Cardiac muscle cell (in vitro differentiated cells and primary cell): ENCODE measurements at regions not wholly inside any gene's neighbourhood (a gene's known extent, or its start where the extent isn't known, plus 50 kb on each side); places are given as distances from the start of the nearest gene placed in this dataset.

Source experiments
- DNase-seq, 2 donors: peaks; one replicate each; pipeline versions ENCODE4 v3.0.0 to v3.0.0-alpha.2; 2010 to 2017; ENCODE audit warnings: low read depth in 1 of 2, low spot score in 1 of 2
- H3K27ac ChIP-seq: fragments of 200-600 bp; sonication (generic); 2 replicates; pipeline ENCODE4 v1.5.1; 2016
- H3K27me3 ChIP-seq: fragments of 200-600 bp; sonication (generic); 2 replicates; pipeline ENCODE4 v1.6.0; 2016; ENCODE audit warnings: control low read depth
- H3K36me3 ChIP-seq: fragments of 200-600 bp; sonication (generic); 2 replicates; pipeline ENCODE4 v1.5.1; 2016; ENCODE audit warnings: control low read depth
- H3K4me1 ChIP-seq: fragments of 200-600 bp; sonication (generic); 2 replicates; pipeline ENCODE4 v1.8.1; 2017; ENCODE audit warnings: low read depth, mild to moderate bottlenecking, mixed run types
- H3K4me3 ChIP-seq: fragments of 200-600 bp; sonication (generic); 2 replicates; pipeline ENCODE4 v1.5.1; 2016; ENCODE audit warnings: mild to moderate bottlenecking
- H3K9me3 ChIP-seq: fragments of 200-600 bp; sonication (generic); 2 replicates; pipeline ENCODE4 v1.5.1; 2017; ENCODE audit warnings: low read depth, mild to moderate bottlenecking, control low read depth
- TF ChIP-seq, protein P1 (sequence below): IDR thresholded peaks from 2 replicates; pipeline ENCODE4 v1.5.1; 2012; ENCODE audit warnings: low read depth, mild to moderate bottlenecking, low read length

DNA sequence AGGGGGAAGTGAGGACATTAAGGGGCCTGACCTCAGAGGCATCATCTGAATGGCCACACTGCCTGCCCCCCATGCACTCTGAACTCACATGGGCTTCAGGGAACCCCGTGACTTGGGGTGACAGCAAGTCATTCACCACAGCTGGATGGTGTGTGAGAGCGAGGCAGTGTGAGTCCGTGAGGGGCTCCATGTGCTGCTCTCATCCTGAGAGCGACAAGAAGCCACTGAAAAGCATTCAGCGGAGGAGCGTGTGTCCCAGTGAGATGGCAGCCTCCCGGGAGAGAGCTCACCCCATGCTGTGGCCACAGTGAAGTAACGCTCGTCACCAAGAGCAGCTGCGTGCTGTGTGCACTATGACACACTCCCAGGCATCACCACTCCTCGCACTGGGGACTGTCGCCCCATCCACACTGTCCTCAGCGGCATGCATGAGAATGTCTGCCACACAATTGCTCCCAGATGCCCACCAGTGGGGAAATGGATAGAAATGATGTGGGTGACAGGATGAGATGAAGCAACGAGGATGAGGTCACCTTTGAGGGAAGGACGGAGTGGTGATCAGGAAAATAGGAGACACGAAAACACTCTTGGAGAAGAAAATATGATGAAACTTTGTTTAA, 213.0 kb upstream of the RAB6C start:
- H3K4me3 ChIP-seq = no peak overlapping the region
- DNase-seq = no peak
- TF ChIP-seq, protein P1, sequence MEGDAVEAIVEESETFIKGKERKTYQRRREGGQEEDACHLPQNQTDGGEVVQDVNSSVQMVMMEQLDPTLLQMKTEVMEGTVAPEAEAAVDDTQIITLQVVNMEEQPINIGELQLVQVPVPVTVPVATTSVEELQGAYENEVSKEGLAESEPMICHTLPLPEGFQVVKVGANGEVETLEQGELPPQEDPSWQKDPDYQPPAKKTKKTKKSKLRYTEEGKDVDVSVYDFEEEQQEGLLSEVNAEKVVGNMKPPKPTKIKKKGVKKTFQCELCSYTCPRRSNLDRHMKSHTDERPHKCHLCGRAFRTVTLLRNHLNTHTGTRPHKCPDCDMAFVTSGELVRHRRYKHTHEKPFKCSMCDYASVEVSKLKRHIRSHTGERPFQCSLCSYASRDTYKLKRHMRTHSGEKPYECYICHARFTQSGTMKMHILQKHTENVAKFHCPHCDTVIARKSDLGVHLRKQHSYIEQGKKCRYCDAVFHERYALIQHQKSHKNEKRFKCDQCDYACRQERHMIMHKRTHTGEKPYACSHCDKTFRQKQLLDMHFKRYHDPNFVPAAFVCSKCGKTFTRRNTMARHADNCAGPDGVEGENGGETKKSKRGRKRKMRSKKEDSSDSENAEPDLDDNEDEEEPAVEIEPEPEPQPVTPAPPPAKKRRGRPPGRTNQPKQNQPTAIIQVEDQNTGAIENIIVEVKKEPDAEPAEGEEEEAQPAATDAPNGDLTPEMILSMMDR = no peak

DNA sequence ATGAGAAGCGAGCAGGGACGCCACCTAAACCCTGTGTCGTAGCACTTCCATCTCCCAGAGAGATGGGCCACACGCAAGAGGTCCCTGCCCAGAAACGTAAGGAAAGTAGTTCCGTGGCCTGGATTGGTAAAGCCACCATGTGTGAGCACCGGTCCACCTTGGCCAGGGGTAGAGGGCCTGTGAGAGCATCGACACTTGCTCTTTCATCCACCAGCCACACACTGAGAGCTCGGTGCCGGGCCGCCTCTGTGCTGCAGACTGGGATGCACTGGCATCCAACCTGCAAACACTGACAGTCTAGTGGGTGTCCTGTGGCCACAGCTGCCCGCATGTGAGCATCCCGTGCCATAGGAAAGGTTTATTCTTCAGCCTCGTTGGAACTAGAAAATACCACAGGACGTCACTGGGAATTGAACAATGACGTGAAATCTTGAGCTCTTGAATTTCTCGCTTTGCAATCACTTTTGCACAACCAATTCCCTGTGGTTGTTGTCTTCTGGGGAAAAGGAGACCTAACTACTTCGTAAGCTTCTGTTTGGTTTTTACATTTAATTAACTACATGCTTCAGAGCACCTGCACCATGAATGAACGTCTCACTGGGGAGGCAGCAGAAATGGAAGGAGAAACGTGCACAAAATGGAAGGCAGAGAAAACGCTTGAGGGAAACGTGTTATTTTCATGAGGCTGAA, 212.0 kb upstream of the RAB6C start:
- Histone ChIP-seq H3K9me3 (no peaks in the 10 kb centered on the region), H3K27me3 (no peaks in the 10 kb centered on the region), H3K27ac (no peak overlapping the region), H3K4me1 (no peaks in the 10 kb centered on the region), H3K36me3 (no peaks in the 10 kb centered on the region), H3K4me3 (no peak overlapping the region)
- TF ChIP-seq, protein P1 = no peak
- DNase-seq = no peak

More for the DNA sequence above, 213.0 kb upstream of the RAB6C start:
- Histone ChIP-seq H3K4me1 (no peaks in the 10 kb centered on the region), H3K36me3 (no peaks in the 10 kb centered on the region), H3K27ac (no peak overlapping the region), H3K27me3 (no peaks in the 10 kb centered on the region), H3K9me3 (no peaks in the 10 kb centered on the region)

DNA sequence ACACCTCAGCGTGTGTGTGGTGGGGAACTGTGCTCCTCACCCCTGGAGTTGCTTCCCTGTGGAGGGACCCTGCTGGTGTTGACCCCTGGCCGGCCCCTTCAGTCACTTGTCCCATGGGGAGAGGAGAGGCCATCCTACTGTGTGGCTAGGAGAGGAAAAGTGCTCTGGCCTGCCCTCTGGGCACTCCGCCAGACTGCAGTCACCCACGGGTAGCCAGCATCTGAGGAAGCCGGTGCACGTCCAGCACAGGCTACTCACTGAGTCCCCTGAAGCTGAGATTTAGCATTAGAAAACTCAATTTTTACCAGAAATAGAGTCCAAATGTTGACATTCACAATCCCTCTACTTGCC, 211.5 kb upstream of the RAB6C start:
- no peaks in the 10 kb centered on the region for H3K36me3 ChIP-seq
- DNase-seq = no peak
- no peaks in the 10 kb centered on the region for H3K9me3 ChIP-seq
- H3K27ac ChIP-seq = no peak overlapping the region
- TF ChIP-seq, protein P1 = no peak
- H3K4me3 ChIP-seq = no peak overlapping the region
- no peaks in the 10 kb centered on the region for H3K4me1 ChIP-seq
- H3K27me3 ChIP-seq = no peaks in the 10 kb centered on the region

DNA sequence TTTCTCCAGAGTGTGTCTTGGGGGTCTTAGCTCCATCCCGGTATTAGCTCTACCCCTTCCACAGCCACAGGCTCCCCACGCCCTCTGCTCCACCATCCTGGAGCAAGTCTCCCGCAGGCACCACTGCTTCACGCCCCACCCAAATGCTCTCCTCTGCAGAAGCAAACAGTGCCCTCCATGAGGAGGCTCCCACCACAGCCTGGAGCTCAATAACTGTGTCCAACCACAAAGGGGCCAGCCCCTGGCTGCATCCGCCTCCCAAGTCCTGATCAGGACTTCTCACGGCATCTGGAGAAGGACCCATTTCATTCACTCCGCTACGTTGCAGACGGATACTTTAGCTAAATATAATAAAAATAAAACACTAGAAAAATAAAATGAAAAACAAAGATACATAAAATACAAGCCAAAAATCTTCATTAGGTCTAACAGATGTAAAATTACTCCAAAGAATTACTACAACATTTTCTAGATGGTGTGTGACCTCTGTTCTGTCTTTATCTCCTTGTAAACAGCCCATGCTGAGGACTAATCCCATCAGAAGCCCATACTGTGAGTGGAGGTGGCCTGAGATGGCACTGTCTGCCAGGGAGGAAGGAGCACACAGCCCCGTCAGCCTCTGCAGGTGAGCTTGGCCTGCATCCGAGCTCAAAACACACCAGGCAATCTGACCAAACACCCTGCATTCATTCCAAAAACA, 210.8 kb upstream of the RAB6C start:
- no peaks in the 10 kb centered on the region for H3K4me1 ChIP-seq
- no peak overlapping the region for H3K27ac ChIP-seq
- H3K27me3 ChIP-seq = no peaks in the 10 kb centered on the region
- no peaks in the 10 kb centered on the region for H3K9me3 ChIP-seq
- TF ChIP-seq, protein P1 = no peak
- no peak for DNase-seq
- H3K4me3 ChIP-seq = no peak overlapping the region
- H3K36me3 ChIP-seq = no peaks in the 10 kb centered on the region

DNA sequence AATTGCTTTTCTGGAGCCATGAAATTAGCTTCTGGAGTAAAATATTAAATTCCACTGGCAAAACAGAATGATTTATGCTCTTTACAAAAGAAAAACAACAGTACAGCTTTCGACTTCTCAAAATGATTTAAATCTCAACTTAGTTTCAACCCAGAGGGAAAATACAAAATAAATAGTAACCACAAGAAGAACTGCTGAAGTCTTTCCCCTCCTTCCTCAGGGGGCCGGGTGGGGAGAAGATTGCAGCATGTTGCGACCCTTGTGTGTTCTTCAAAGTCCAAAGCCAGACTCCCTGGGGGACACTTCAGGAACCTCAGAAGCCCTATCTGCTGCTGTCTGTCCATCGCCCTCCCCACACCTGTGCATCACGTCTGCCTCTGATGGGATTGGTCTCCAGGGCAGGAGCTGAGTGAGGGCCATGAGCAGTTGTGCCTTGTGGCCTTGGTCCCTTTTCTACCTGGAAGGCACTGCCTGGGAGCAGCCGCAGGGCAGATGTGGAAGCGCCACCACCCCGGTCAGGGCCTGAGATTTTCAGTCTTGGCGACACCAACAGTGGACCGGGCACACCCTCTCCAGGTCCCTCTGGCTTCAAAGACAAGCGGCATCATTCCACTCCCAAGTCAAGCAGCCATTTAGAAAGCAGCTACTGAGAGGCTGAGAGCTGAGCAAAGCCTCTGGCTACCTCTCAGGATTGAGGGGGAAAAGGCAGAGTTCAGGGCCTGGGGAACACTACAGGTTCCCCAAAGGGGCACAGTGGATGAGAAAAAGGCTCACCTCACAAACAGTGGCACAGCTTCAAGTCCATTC, 210.1 kb upstream of the RAB6C start:
- DNase-seq = no peak

More for the DNA sequence above, 210.1 kb upstream of the RAB6C start:
- Histone ChIP-seq H3K27me3 (no peaks in the 10 kb centered on the region), H3K36me3 (no peaks in the 10 kb centered on the region), H3K4me1 (no peaks in the 10 kb centered on the region), H3K9me3 (no peaks in the 10 kb centered on the region), H3K27ac (no peak overlapping the region), H3K4me3 (no peak overlapping the region)
- TF ChIP-seq, protein P1 = no peak
